T-helper 2 cell (primary cell): ENCODE measurements at regions not wholly inside any gene's neighbourhood (a gene's known extent, or its start where the extent isn't known, plus 50 kb on each side); places are given as distances from the start of the nearest gene placed in this dataset.

Experiments
- DNase-seq, 5 experiments: peaks; one replicate each; pipeline versions ENCODE4 v3.0.0 to v3.0.0-alpha.2; 2012 to 2022

GRCh38 chr1:59006932-59007331 lies 223.1 kb upstream of the JUN start:
- no peak for DNase-seq

GRCh38 chr1:59007429-59007819 lies 223.6 kb upstream of the JUN start:
- no peak for DNase-seq

GRCh38 chr1:59007820-59008598 lies 224.2 kb upstream of the JUN start:
- peak in 1 of 5 experiments; percentile 19 for DNase-seq

- DNase-seq = no peak
Observed at GRCh38 chr1:59008599-59009347, 224.9 kb upstream of the JUN start.

- DNase-seq = no peak
Observed at GRCh38 chr1:59011663-59012062, 227.8 kb upstream of the JUN start.

- DNase-seq = no peak
Observed at GRCh38 chr1:59012378-59012777, 228.5 kb upstream of the JUN start.

GRCh38 chr1:59013276-59013927 lies 229.6 kb upstream of the JUN start:
- no peak for DNase-seq

GRCh38 chr1:59013928-59014279 lies 230.1 kb upstream of the JUN start:
- no peak for DNase-seq

GRCh38 chr1:59014827-59015226 lies 231.0 kb upstream of the JUN start:
- no peak for DNase-seq

- no peak for DNase-seq
Observed at GRCh38 chr1:59015708-59016107, 231.9 kb upstream of the JUN start.

GRCh38 chr1:59016390-59016789 lies 232.5 kb upstream of the JUN start:
- no peak for DNase-seq

- DNase-seq = peak in 1 of 5 experiments; percentile 19
Observed at GRCh38 chr1:59017501-59018231, 233.8 kb upstream of the JUN start.

- peak in 1 of 5 experiments; percentile 38 for DNase-seq
Observed at GRCh38 chr1:59018446-59018845, 234.6 kb upstream of the JUN start.

- no peak for DNase-seq
Observed at GRCh38 chr1:59018860-59019259, 235.0 kb upstream of the JUN start.

- DNase-seq = peak in 2 of 5 experiments; percentile 51 to 89
Observed at GRCh38 chr1:59020151-59020997, 236.5 kb upstream of the JUN start.

GRCh38 chr1:59022199-59022598 lies 238.4 kb upstream of the JUN start:
- no peak for DNase-seq

GRCh38 chr1:59022799-59023198 lies 239.0 kb upstream of the JUN start:
- no peak for DNase-seq

GRCh38 chr1:59025201-59025600 lies 241.4 kb upstream of the JUN start:
- peak in 1 of 5 experiments; percentile 38 for DNase-seq

- peak in 1 of 5 experiments; percentile 81 for DNase-seq
Observed at GRCh38 chr1:59025898-59026426, 242.1 kb upstream of the JUN start.

GRCh38 chr1:59026472-59026948 lies 242.7 kb upstream of the JUN start:
- peak in 1 of 5 experiments; percentile 79 for DNase-seq

GRCh38 chr1:59027177-59027576 lies 243.3 kb upstream of the JUN start:
- no peak for DNase-seq

- DNase-seq = no peak
Observed at GRCh38 chr1:59028048-59028447, 244.2 kb upstream of the JUN start.
